Heart left ventricle (tissue), 16 donors: ENCODE measurements at regions not wholly inside any gene's neighbourhood (a gene's known extent, or its start where the extent isn't known, plus 50 kb on each side); places are given as distances from the start of the nearest gene placed in this dataset.

Experiments
- ATAC-seq, 4 donors: fragments of 200-7000 bp; cut with Tn5 transposase; one replicate each; pipeline ENCODE4 v1.9.1; 2020 to 2022; ENCODE audit warnings: moderate library complexity in 4 of 4, mild to moderate bottlenecking in 3 of 4, moderate number of reproducible peaks in 1 of 4
- DNase-seq, 5 donors: peaks; one replicate each; pipeline ENCODE4 v3.0.0-alpha.2; 2020
- H3K27ac ChIP-seq, 12 donors: fragments of 200-600 bp; sonication (generic) in 4 of 12; one replicate each; pipeline versions ENCODE4 v1.5.0 to v1.8.0; 2016 to 2022; ENCODE audit warnings: mild to moderate bottlenecking in 2 of 12
- H3K27me3 ChIP-seq, 9 donors: fragments of 200-600 bp; sonication (generic) in 2 of 9; one replicate each; pipeline versions ENCODE4 v1.5.1 to v1.8.0; 2016 to 2022; ENCODE audit warnings: mild to moderate bottlenecking in 3 of 9
- H3K36me3 ChIP-seq, 9 donors: fragments of 200-600 bp; sonication (generic) in 2 of 9; one replicate each; pipeline versions ENCODE4 v1.5.0 to v1.8.0; 2018 to 2022; ENCODE audit warnings: mild to moderate bottlenecking in 2 of 9
- H3K4me1 ChIP-seq, 12 donors: fragments of 200-600 bp; sonication (generic) in 4 of 12; one replicate each; pipeline versions ENCODE4 v1.5.0 to v1.8.0; 2016 to 2022; ENCODE audit warnings: mild to moderate bottlenecking in 3 of 12
- H3K4me3 ChIP-seq, 12 donors: fragments of 200-600 bp; sonication (generic) in 4 of 12; one replicate each; pipeline versions ENCODE4 v1.5.0 to v1.8.0; 2017 to 2022; ENCODE audit warnings: mild to moderate bottlenecking in 9 of 12, moderate library complexity in 4 of 12
- H3K9me3 ChIP-seq, 12 donors: fragments of 200-600 bp; sonication (generic) in 4 of 12; one replicate each; pipeline versions ENCODE4 v1.5.0 to v1.8.0; 2016 to 2022; ENCODE audit warnings: mild to moderate bottlenecking in 1 of 12
- CTCF ChIP-seq, 12 donors: fragments of 200-600 bp; sonication (generic) in 4 of 12; IDR thresholded peaks; one replicate each; pipeline versions ENCODE4 v1.5.0 to v1.8.0; 2018 to 2022; ENCODE audit warnings: antibody characterized with exemption in 12 of 12, mild to moderate bottlenecking in 5 of 12
- POLR2A ChIP-seq, 2 donors: fragments of 450-650 bp; IDR thresholded peaks; one replicate each; pipeline ENCODE4 v1.6.1; 2017; ENCODE audit warnings: antibody characterized with exemption in 2 of 2, mild to moderate bottlenecking in 2 of 2, moderate library complexity in 2 of 2
- WGBS, 4 donors: extraction: QIAGEN DNeasy Blood & Tissue Kit in 2 of 4; methylation state at CpG; one replicate each; pipeline versions ENCODE4 v1.1.5 to v1.1.7; 2013 to 2018; 5-methylcytosine and 5-hydroxymethylcytosine counted together
- intact Hi-C, 10 donors: fragments of 100-400 bp; cut with DNase I; formaldehyde crosslinking; loops; one replicate each; pipeline versions ENCODE4 v1.11.1 to v1.14.2; 2022
- donor health status: ischemic (EF 13 %, LVEDD 7.1; RV severe dilation, severe dysfunction).
- donor health status: healthy with polysubstance abuse.
- donor health status: DM: no; HTN: yes; CAD: no.
- donor health status: DM: no; HTN: no; CAD: no.
- donor health status: ischemic (EF 25% LVEDD 6.9; RV normal size, moderate dysfunction).
- donor health status: ischemic (EF 25% LVEDD 5.7; RV mildly dilated, moderate dysfunction).
- donor health status: healthy.
- donor health status: DM: yes; HTN: yes; CAD: no.
- donor health status: ischemic (EF 35%, LVEDD 5.7; RV mildly dilated, moderate dysfunction).
- donor health status: nonischemic (EF 11% LVEDD 7.7; RV severe dilation, severe dysfunction).
- donor health status: DM: yes; HTN: yes; CAD: no.
- donor health status: PGD.
- donor health status: ischemic (EF 29% LVEDD 5.4; RV normal size, mild dysfunction).
- donor health status: nonischemic (EF 23%, LVEDD 6.1; RV moderate dilation, normal function).

GRCh38 chr5:89721931-89722330 is 687.6 kb downstream of the CETN3 start:
- Histone ChIP-seq H3K4me3 (no peak overlapping the region), H3K27me3 (no peaks in the 10 kb centered on the region), H3K27ac (no peak overlapping the region), H3K4me1 (no peaks in the 10 kb centered on the region), H3K9me3 (no peaks in the 10 kb centered on the region), H3K36me3 (no peaks in the 10 kb centered on the region)
- no peak for TF ChIP-seq POLR2A (IDR thresholded peaks at IDR 0.05)
- intact Hi-C loops = loop anchor here in 1 of 10 donors (10.0 kb wide), 1 partner anchor 987 kb away; no protein-coding TSS in a partner anchor
- ATAC-seq (no peak), DNase-seq (no peak)

- Histone ChIP-seq H3K4me1 (no peaks in the 10 kb centered on the region), H3K36me3 (no peaks in the 10 kb centered on the region), H3K4me3 (no peak overlapping the region), H3K27ac (no peak overlapping the region), H3K9me3 (no peaks in the 10 kb centered on the region), H3K27me3 (no peaks in the 10 kb centered on the region)
- intact Hi-C loops = loop anchor here in 1 of 10 donors (10.0 kb wide), 1 partner anchor 987 kb away; no protein-coding TSS in a partner anchor
- no peak for DNase-seq
- no peak for TF ChIP-seq CTCF (IDR thresholded peaks at IDR 0.05)
- no peak for TF ChIP-seq POLR2A (IDR thresholded peaks at IDR 0.05)
- ATAC-seq = no peak
- WGBS, 4 donors = 87 to 94% (median 92%) methylated on average over 2 of the region's 2 CpGs
Observed at GRCh38 chr5:89721353-89721752, 688.2 kb downstream of the CETN3 start.

GRCh38 chr5:89712134-89712700 is 697.3 kb downstream of the CETN3 start:
- no peak for TF ChIP-seq POLR2A (IDR thresholded peaks at IDR 0.05)
- TF ChIP-seq CTCF (IDR thresholded peaks at IDR 0.05) = no peak
- 80 to 88% (median 84%) methylated on average over 3 of the region's 3 CpGs for WGBS, 4 donors
- intact Hi-C loops = no loop called here

DNA sequence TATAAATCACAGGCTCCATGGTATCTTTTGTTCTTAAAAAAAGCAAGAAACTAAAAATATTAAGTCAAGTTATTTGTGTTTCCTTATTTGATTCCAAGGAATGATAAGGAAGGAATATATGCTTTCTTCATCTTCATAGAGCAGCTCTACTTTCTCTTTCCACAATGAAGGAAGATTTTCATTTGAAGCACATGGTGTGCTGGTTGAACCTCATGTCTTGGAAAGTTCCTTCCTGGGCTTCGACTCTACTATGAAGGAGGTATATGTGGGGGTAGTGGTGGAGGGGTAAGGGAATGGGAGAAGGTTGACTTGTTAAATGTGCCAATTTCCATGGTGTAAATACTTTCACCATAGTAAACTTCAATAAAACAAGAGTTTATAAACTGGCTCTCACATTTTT is 698.0 kb downstream of the CETN3 start:
- no peaks in the 10 kb centered on the region for H3K36me3 ChIP-seq
- H3K9me3 ChIP-seq = no peaks in the 10 kb centered on the region
- ATAC-seq (no peak), DNase-seq (no peak)
- no peak for TF ChIP-seq CTCF (IDR thresholded peaks at IDR 0.05)
- TF ChIP-seq POLR2A (IDR thresholded peaks at IDR 0.05) = no peak
- WGBS, 4 donors = 91 to 94% (median 94%) methylated on average over 1 of the region's 1 CpG
- H3K4me1 ChIP-seq = peaks cover 0 to 3% (median 0%) of the 10 kb centered on the region in 12 donors
- H3K4me3 ChIP-seq = no peak overlapping the region
- no peak overlapping the region for H3K27ac ChIP-seq
- H3K27me3 ChIP-seq = no peaks in the 10 kb centered on the region
- intact Hi-C loops = no loop called here

More at GRCh38 chr5:89712134-89712700, 697.3 kb downstream of the CETN3 start:
- H3K36me3 ChIP-seq = no peaks in the 10 kb centered on the region
- H3K4me1 ChIP-seq = peaks cover 0 to 3% (median 0%) of the 10 kb centered on the region in 12 donors
- H3K27ac ChIP-seq = no peak overlapping the region
- no peaks in the 10 kb centered on the region for H3K9me3 ChIP-seq
- DNase-seq (no peak), ATAC-seq (no peak)
- no peak overlapping the region for H3K4me3 ChIP-seq
- H3K27me3 ChIP-seq = no peaks in the 10 kb centered on the region

DNA sequence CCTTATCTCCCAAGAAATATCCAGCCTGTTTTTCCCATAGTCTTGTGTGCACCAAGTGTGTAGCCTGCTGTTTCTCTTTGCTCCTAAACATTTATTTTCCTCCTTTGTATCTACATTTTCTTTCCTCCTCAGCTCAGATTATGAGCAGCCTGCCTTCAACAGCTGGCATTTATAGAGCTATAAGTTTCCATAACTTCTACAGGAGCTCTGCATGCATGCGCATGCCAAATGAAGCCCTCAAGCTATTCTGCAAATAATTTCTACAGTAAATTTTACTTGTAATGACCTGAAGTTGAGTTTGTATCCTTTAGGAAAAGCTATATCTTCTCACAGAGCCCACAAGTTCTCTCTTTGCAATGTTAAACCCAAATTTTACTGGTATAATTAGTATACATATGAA is 699.5 kb downstream of the CETN3 start:
- Histone ChIP-seq H3K36me3 (no peaks in the 10 kb centered on the region), H3K4me1 (peaks cover 0 to 3% (median 0%) of the 10 kb centered on the region in 12 donors), H3K27ac (no peak overlapping the region), H3K4me3 (no peak overlapping the region), H3K27me3 (no peaks in the 10 kb centered on the region), H3K9me3 (no peaks in the 10 kb centered on the region)
- 85 to 97% (median 89%) methylated on average over 1 of the region's 1 CpG for WGBS, 4 donors
- intact Hi-C loops = no loop called here
- no peak for DNase-seq
- ATAC-seq = no peak
- TF ChIP-seq CTCF (IDR thresholded peaks at IDR 0.05) = no peak
- TF ChIP-seq POLR2A (IDR thresholded peaks at IDR 0.05) = no peak
